Right atrium auricular region (tissue), 2 donors: ENCODE measurements at regions not wholly inside any gene's neighbourhood (a gene's known extent, or its start where the extent isn't known, plus 50 kb on each side); places are given as distances from the start of the nearest gene placed in this dataset.

Experiments used
- DNase-seq: peaks from one replicate; pipeline ENCODE4 v3.0.0-alpha.2; 2019; ENCODE audit warnings: low spot score
- H3K27ac ChIP-seq, 2 donors: fragments of 200-600 bp; sonication (generic); 1 replicate in 1 of 2; 2 replicates in 1 of 2; pipeline ENCODE4 v1.5.1; 2016 to 2019
- H3K27me3 ChIP-seq, 2 donors: fragments of 200-600 bp; sonication (generic); one replicate each; pipeline versions ENCODE4 v1.5.1 to v1.6.0; 2017 to 2019
- H3K36me3 ChIP-seq: fragments of 200-600 bp; sonication (generic); one replicate; pipeline ENCODE4 v1.5.1; 2016
- H3K4me1 ChIP-seq, 2 donors: fragments of 200-600 bp; sonication (generic); one replicate each; pipeline versions ENCODE4 v1.5.1 to v1.6.0; 2017 to 2019
- H3K4me3 ChIP-seq, 2 donors: fragments of 200-600 bp; sonication (generic); 1 replicate in 1 of 2; 2 replicates in 1 of 2; pipeline ENCODE4 v1.5.1; 2017 to 2019; ENCODE audit warnings: mild to moderate bottlenecking in 1 of 2, moderate library complexity in 1 of 2
- H3K9me3 ChIP-seq, 2 donors: fragments of 200-600 bp; sonication (generic); one replicate each; pipeline ENCODE4 v1.5.1; 2019
- CTCF ChIP-seq, 2 donors: fragments of 200-600 bp; sonication (generic); IDR thresholded peaks; one replicate each; pipeline ENCODE4 v1.5.1; 2019; ENCODE audit warnings: antibody characterized with exemption in 2 of 2

- no peak for TF ChIP-seq CTCF (IDR thresholded peaks at IDR 0.05)
These were observed 209.5 kb downstream of the SAMD5 start for GRCh38 chr6:147717991-147718390.

GRCh38 chr6:147722158-147722557 lies 213.7 kb downstream of the SAMD5 start:
- Histone ChIP-seq H3K9me3 (peaks cover 0 to 8% of the 10 kb centered on the region in 2 donors), H3K27me3 (no peaks in the 10 kb centered on the region), H3K4me1 (no peaks in the 10 kb centered on the region), H3K36me3 (no peaks in the 10 kb centered on the region), H3K27ac (no peak overlapping the region), H3K4me3 (no peak overlapping the region)
- TF ChIP-seq CTCF (IDR thresholded peaks at IDR 0.05), result no peak
- no peak for DNase-seq

More at GRCh38 chr6:147717991-147718390, 209.5 kb downstream of the SAMD5 start:
- Histone ChIP-seq H3K27me3 (no peaks in the 10 kb centered on the region), H3K36me3 (no peaks in the 10 kb centered on the region), H3K9me3 (peaks cover 0 to 8% of the 10 kb centered on the region in 2 donors), H3K4me1 (no peaks in the 10 kb centered on the region), H3K4me3 (no peak overlapping the region), H3K27ac (no peak overlapping the region)
- DNase-seq, result no peak

- H3K4me1 ChIP-seq, result no peaks in the 10 kb centered on the region
These were observed 216.0 kb downstream of the SAMD5 start for GRCh38 chr6:147724454-147724853.

GRCh38 chr6:147726342-147726741 lies 217.9 kb downstream of the SAMD5 start:
- Histone ChIP-seq H3K27me3 (no peaks in the 10 kb centered on the region), H3K9me3 (peaks cover 0 to 8% of the 10 kb centered on the region in 2 donors), H3K36me3 (no peaks in the 10 kb centered on the region), H3K27ac (no peak overlapping the region), H3K4me3 (no peak overlapping the region), H3K4me1 (no peaks in the 10 kb centered on the region)
- TF ChIP-seq CTCF (IDR thresholded peaks at IDR 0.05), result no peak
- DNase-seq, result no peak

More at GRCh38 chr6:147724454-147724853, 216.0 kb downstream of the SAMD5 start:
- Histone ChIP-seq H3K27me3 (no peaks in the 10 kb centered on the region), H3K27ac (no peak overlapping the region), H3K9me3 (peaks cover 0 to 8% of the 10 kb centered on the region in 2 donors), H3K4me3 (no peak overlapping the region), H3K36me3 (no peaks in the 10 kb centered on the region)
- DNase-seq, result no peak
- TF ChIP-seq CTCF (IDR thresholded peaks at IDR 0.05), result no peak

GRCh38 chr6:147728903-147729302 lies 220.4 kb downstream of the SAMD5 start:
- Histone ChIP-seq H3K36me3 (no peaks in the 10 kb centered on the region), H3K27ac (no peak overlapping the region), H3K9me3 (no peaks in the 10 kb centered on the region), H3K27me3 (no peaks in the 10 kb centered on the region), H3K4me3 (no peak overlapping the region), H3K4me1 (no peaks in the 10 kb centered on the region)
- no peak for TF ChIP-seq CTCF (IDR thresholded peaks at IDR 0.05)
- DNase-seq, result no peak

GRCh38 chr6:147733686-147734085 lies 225.2 kb downstream of the SAMD5 start:
- Histone ChIP-seq H3K9me3 (no peaks in the 10 kb centered on the region), H3K36me3 (no peaks in the 10 kb centered on the region), H3K27me3 (no peaks in the 10 kb centered on the region), H3K4me1 (no peaks in the 10 kb centered on the region), H3K4me3 (no peak overlapping the region), H3K27ac (no peak overlapping the region)
- no peak for TF ChIP-seq CTCF (IDR thresholded peaks at IDR 0.05)
- DNase-seq, result no peak
